ENCODE measurements at regions not wholly inside any gene's neighbourhood (a gene's known extent, or its start where the extent isn't known, plus 50 kb on each side); places are given as distances from the start of the nearest gene placed in this dataset.
A peak's percentile ranks its signal among the peaks of the same experiment; 100 is the strongest.
"Not testable (repeated sequence)": the region's sequence is repeated elsewhere in the genome, so short reads cannot be mapped to it uniquely, and the experiment has no call there.

DNA sequence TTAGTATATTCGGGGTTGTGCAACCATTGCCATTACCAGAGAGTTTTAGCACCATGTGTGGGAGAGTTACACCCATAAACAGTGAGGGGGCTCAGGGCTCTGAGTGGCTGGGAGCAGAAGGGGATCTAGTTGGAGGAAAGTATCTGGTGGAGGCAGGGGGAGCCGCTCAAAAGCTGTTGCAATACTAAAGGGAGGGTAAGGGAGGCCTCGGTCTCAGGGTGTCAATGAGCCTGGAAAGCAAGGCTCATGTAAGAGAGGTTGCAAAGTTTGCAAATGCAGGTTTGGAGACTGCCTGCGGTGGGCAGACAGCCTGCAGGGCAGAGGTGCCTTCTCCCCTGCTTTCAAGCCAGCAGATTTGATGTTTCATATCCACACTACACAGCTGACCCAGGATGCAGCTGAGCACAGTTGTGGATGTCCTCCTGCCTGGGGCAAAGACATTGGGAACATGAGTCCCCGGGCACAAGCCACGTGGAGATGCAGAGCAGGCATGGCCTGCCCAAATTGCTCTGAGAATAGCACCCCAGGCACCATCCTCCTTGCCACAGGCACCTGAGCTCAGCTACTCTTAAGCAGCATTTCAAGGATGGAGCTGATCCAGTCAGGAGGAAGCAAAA is 181.4 kb downstream of the TLE3 start:
- no peak for DNase-seq

DNA sequence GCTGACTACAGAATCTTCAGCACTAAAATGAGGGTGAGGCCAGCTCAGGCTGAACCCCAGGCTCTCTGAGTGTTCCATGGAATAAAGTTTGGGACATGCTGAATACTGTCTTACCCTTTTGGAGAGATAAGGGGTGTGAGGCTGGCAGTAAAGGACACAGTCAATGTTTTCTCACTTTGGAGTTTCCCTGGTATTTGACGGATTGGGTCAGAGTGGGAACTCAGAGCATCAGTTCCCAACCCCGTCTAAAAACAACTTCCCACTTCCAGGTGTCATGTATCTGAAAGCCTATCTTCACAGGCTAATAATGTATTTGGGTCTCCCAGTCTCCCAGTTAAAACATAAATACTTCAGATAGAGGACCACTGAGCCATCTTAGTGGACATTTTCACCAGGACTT is 180.7 kb downstream of the TLE3 start:
- no peak for DNase-seq

DNA sequence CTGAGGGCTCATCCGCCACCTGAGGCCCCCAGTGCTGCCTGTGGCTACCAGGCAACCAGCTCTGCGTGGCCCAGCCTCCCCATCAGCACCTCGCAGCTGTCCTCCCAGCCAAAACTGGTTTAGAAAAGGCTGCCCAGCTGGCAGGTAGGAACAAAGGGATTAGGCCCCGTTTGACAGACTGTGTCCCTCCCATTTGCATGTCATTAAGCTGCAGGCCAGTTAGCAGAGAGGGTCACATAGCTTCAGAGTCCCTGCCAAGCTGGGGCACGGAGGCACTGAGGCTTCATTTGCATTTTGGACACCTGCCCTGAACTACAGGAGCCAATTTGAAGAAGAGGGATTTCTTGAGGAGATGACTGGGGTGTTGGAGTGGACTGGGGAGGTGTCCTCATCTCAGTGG is 177.9 kb downstream of the TLE3 start:
- no peak for DNase-seq

DNA sequence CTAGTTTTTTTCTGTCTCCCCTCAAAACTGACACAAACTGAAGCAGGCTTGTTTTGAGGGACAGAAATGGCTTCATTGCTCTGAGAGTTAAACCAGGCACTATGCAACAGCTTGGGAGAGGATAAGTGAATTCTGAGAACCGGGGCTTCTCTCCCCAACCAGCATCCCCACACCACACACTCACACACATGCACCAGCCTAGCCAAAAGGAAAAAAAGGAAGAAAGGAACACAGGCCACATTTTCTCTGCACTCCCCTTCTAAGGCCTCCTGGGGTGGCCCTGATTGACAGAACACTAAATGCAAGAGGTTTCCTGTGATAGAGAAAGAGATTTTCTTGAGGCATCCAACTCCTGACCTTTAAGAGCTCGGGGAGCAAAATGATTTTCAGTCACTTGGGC is 177.5 kb downstream of the TLE3 start:
- DNase-seq, result no peak

- no peak for DNase-seq
These were observed 175.8 kb downstream of the TLE3 start for GRCh38 chr15:69921626-69922619.

DNA sequence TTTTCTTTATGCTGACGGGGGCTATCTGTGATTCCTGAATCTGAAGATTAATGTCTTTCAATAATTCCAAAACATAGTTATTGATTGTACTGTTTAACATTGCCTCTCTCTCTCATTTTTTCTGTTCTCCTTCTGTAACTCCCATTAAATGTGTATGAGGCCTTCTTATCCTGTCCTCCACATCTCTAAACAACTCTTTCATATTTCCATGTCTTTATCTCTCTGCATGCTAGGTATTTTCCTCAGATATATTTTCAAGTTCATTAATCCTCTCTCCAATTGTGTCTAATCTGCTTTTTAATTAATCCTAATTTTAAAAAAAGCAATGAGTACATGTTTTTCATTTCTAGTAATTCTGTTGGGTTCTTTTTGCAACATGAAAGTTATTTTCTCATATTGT is 173.2 kb downstream of the TLE3 start:
- DNase-seq, result no peak

GRCh38 chr15:69926006-69926405 is 171.7 kb downstream of the TLE3 start:
- DNase-seq, result peak in 1 of 3 donors; percentile 25

GRCh38 chr15:69926721-69927120 is 171.0 kb downstream of the TLE3 start:
- no peak for DNase-seq

DNA sequence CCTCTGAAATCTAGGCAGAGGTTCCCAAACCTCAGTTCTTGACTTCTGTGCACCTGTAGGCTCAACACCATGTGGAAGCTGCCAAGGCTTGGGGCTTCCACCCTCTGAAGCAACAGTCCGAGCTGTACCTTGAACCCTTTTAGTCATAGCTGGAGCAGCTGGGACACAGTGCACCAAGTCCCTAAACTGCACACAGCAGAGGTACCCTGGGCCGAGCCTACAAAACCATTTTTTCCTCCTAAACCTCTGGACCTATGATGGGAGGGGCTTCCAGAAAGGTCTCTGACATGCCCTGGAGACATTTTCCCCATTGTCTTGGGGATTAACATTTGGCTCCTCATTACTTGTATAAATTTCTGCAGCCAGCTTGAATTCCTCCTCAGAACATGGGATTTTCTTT is 168.8 kb downstream of the TLE3 start:
- not testable (repeated sequence) for DNase-seq

DNA sequence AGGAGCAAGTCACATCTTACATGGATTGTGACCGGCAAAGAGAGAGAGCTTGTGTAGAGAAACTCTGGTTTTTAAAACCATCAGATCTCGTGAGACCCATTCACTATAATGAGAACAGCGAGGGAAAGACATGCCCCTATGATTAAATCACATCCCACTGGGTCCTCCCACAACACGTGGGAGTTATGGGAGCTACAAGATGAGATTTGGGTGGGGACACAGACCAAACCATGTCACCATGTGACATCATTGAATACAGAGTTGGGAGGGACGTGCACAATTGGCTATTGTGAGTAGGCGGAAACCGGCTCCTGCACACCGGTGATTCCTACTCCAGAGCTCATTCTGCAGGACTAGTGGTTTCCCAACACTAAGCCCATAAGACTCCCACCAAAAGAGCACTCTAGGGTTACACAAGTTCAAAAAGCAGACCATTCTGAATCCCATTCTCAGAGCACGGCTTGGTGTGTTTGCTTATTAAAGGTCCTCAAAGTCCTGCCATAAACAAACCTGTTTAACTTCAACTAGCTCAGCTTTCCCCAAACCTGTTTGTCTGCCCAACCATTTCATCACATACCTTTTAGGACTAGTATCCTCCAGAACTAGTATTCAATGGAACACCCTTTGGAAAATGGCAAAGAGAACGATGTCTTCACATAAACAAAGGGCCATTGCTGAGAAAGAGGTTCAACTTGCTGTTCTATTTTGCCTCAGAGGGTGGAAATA is 167.6 kb downstream of the TLE3 start:
- DNase-seq, result no peak

DNA sequence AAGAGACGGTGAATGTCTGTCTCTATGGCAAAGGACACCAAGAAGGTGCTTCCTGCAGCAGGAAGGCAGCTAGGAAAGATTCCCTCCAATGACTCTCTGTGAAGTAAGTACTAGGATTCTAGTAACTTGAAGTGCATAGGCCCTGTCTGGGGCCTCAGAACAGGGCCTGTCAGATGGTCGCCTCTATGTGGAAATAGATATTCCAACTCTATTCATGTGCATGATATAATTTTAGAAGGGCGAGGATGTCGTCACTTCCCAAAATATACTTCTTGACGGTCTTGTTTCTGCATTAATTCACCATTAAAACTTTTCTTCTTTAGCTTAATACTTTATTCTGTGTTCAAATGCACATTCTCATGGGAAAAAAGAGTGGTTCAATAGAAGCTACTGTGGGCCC is 167.0 kb downstream of the TLE3 start:
- DNase-seq, result peak in 1 of 3 donors; percentile 10

- peak in 1 of 3 donors; percentile 10 for DNase-seq
These were observed 166.6 kb downstream of the TLE3 start for GRCh38 chr15:69931156-69931555.

DNA sequence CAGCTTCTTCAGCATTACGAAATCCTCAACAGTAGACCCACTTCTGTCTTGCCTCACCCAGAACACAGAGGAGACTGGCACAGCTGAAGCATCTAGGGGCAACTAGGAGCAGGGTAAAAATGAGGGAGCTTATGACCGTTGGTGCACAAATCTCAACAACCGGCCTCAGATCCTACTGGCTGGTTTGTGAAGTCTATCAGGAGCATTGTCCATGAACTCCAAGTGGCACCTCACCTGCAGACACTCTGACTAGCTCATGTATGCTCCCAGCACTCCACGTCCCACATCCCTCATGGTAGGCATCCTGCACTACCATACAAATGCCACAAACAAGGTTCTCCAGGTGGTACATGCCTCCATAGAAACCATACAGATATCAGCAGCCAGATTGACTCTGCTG is 163.1 kb downstream of the TLE3 start:
- DNase-seq, result no peak

DNA sequence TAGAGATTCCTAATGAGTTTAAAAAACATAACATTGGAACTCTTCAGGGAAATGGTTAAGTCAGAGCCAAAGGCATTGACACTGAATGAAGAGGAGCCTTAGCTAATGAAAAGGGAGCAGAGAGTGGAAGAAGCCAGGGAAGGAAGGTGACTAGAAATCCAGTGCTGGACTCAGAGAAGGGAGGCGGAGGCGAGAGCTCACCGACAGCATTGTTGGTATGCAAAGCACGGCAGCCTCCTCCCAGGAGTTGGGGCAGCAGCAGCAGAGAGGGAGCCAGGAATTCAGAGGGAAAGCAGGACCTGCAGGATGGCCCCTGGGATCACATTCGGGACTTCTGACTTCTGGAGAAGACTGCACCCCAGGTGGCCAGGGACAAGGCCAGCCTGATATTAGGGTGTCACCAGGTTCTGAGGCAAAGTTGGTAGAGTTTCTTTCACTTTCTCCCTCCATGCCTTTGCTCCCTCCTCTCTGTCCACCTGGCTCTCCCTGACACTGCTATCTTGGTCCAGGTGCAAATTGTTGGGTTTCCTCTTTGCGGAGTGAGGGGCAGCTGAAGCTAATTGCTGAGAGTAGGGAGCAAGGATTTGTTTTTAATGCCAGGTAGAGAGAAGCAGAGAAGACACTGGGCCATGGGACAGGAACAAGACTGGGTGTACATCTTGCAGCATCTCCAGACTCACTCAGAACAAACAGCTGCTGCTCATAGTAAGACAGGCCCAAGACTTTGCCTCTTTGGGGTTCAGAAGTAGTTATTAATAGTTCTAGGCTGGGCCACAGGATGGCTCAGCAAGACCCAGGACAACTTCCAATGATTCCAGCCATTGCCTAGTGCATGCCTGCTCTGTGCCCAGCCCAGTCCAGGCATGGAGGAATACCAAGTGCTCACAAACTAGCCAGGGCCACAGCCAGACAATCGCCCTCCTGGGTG is 157.9 kb downstream of the TLE3 start:
- DNase-seq, result no peak

DNA sequence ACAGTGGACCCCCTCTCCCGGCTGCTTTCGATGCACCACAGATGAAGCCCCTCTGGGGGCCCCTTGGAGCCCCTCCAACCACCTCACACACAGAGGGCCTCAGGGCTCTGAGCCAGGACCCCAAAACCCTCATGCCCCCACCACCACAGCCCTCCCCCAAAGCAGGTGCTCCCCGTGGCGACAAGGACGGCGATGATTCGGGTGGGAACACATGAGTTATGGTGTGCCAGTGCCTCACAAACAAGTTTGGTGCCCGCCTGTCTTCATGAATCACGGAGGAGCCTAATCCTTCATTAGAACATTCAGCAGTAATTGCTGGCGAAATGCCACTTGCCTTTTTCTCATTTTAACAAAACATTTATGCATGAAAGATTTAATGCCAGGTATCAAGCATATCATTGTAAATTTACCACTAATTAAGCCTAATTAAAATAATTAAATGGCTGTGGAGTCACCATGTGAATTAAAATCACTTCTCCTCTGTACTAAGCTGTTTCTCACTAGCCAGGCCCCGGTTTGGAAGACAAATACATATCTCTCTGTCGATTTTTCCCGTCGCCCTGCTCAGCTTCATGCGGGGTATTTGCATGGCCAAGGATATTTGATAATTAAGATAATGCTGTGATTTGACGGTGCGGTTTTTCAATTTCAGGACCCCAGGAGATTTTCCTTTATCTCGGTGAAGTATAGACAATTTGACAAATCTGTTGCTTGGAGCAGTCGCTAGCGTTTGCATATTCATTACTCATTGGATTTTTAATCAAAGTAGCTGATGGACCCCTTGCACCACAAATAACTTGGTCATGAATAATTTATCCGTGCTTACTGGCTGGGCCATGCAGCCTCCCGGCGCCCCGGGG is 157.0 kb downstream of the TLE3 start:
- DNase-seq, result no peak

GRCh38 chr15:69941301-69941605 is 156.5 kb downstream of the TLE3 start:
- no peak for DNase-seq

DNA sequence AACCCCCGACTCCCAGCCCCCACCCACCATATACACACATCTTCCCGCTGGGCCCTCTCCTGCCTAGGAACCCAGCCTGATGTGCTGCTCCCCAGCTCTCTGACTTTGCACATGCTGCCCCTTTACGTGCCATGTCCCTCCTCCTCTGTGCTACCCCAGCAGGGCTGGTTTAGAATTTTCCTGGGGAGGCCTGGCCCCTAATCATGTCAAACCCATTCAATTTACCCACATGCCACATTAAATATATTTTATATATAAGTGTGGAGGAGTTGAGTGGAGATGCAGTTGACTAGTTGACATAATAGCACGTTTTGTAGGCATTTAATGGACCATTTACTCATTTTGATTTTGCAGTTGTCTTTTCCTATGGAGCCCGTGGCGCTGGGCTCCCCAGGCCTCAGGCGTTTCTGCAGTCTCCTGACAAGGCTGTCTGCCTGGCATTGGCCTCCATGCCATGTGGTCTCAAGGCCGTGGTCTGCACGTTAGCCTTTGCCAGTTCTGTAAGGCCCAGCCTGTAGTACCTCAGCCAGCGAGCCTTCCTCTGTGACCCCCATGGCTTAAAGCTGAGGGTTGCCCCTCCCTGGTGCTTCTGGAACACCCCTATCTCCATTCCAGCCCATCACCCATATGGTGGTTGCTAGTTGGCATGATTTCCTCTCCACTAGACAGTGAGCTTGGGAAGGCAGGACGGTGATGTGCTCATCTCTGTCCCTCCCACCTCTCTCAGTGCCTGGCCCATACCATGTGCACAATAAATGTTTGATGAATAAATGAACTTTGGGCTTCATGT is 155.8 kb downstream of the TLE3 start:
- DNase-seq, result no peak

GRCh38 chr15:69943637-69944036 is 154.1 kb downstream of the TLE3 start:
- DNase-seq, result no peak

DNA sequence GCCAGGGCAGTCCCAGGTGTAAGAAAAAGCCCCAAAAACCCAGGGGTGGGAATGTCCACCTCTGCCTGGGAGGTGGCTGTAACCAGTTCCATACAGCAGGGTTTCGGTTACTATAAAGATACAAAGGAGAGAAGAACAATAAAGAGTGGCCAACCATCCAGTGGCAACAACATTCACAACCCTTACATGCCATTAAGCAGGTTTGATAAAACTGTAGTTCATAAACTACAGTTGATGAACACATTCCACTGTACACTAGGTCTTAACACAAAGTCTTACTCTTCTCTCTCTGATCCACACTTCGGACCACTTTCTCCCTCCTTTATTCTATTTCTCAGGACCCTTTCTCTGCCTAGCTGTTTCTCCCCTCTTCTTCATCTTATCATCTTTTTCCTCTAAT is 152.0 kb downstream of the TLE3 start:
- no peak for DNase-seq

- DNase-seq, result no peak
These were observed 150.8 kb downstream of the TLE3 start for GRCh38 chr15:69946870-69947269.
